ENCODE measurements at regions not wholly inside any gene's neighbourhood (a gene's known extent, or its start where the extent isn't known, plus 50 kb on each side); places are given as distances from the start of the nearest gene placed in this dataset.

GRCh38 chr4:100285121-100285520 is 94.9 kb upstream of the DDIT4L start:
- DNase-seq (ENCODE audit: low spot score) = no peak

GRCh38 chr4:100284129-100284880 is 94.0 kb upstream of the DDIT4L start:
- DNase-seq (ENCODE audit: low spot score) = no peak

GRCh38 chr4:100280807-100281206 is 90.5 kb upstream of the DDIT4L start:
- no peak for DNase-seq (ENCODE audit: low spot score)

DNA sequence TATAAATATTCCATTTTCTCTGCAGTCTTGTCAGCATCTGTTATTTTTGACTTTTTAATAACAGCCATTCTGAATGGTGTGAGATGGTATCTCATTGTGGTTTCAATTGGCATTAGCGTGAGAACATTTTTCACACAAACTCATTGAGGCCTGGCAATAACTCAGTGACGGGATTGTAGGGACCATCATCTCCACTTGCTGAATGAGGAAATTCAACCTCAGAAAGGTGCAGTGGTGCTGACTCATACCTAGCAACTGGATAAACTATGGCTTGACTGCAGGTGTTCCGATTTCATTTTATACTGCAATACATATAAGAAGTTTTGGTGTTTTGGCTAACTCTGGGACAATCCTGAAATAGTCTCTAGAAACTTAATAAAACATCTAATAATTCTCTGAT is 88.3 kb upstream of the DDIT4L start:
- no peak for DNase-seq (ENCODE audit: low spot score)

- DNase-seq (ENCODE audit: low spot score) = no peak
These were observed 79.2 kb upstream of the DDIT4L start for GRCh38 chr4:100269446-100269845.

DNA sequence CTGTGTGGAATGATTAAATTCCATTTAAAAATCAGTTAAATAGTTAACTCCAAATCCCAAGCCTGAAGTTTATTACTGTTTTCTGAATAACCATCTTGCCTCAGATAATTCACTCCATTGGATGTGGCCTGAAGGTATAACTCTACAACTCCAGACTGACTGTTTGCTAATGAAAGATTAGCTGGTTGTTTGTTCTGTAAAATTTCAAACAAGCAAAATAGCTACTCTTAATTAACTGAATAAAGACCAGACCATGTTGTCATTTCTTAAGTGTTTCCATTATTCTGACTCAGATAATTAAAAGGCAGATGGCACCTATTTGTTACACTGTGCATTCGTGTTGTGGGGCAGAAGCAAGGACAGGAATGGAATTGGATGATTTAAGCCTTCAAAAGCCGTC is 78.5 kb upstream of the DDIT4L start:
- no peak for DNase-seq (ENCODE audit: low spot score)

DNA sequence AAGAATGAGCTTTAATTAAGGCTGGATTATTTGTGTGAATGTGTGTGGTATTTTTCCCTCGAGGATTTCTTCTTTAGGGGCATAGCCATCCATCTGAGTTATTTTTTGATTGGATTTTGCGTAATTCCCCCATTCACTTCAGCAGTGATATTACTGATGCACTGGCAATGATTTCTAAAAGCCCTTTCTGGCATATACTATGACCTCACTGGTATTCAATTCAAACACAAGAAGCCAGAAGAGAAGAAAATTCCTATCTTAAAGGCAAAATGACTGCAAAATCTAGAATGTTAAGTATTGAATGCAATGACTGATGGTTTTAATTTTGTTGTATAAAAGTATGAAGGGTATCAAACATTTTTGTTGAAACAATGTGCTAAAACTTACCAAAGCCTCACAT is 71.1 kb upstream of the DDIT4L start:
- DNase-seq (ENCODE audit: low spot score) = no peak

DNA sequence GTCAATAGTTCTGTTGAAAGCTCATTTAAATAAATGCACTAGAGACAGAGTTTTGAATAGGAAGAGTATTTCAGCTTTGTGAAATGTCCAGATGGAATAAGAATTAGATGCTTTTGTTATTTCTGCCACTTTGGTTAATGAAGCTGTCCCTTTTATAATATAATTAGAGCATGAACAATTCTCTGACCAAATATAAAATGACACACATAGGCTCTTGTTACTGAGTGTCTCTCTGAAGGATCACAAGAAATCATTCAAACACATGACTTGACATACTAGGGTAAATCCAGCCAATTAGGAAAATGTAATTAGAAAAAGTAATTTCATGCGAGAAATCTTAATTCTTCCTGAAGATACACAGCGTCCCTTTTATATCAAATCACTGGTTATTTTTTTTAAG is 68.4 kb upstream of the DDIT4L start:
- DNase-seq (ENCODE audit: low spot score) = peak; percentile 12

- DNase-seq (ENCODE audit: low spot score) = no peak
These were observed 67.3 kb upstream of the DDIT4L start for GRCh38 chr4:100257567-100257966.

DNA sequence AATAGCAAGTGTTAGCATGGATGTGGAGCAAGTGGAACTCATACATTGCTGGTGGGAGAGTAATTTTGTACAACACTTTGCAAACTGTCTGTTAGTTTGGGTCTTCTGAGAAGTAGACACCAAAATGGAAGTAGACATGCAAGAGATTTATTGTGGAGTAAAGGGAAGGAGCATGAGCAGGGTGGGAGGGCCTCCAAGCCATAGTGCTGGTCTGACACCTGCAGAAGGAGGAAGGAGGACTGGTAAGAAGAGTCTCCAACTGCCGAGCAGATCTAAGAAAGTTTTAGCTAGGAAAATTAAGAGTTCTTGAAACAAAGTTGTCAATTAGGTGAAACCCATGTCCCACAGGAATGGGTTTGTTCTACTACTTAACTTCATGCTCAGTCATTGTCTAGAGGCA is 64.0 kb upstream of the DDIT4L start:
- no peak for DNase-seq (ENCODE audit: low spot score)

DNA sequence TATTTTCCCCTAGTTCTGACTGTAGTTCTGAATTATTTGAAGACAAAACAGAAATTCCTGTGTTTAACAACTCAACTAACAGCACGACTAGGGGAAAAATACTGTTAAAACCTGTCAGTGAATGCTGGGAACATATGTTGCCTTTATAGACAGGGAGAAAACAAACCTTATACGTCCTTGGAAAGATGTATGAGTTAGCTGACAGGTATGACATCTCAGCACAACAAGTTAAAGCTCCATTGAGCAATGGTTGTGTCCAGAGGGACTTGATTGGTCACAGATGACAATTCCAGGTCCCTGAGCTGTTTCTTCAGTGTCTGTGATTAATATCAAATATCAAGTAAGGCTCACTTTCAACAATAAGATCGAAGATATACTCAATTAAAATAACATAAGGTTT is 58.2 kb upstream of the DDIT4L start:
- DNase-seq (ENCODE audit: low spot score) = no peak

GRCh38 chr4:100246697-100247096 is 56.4 kb upstream of the DDIT4L start:
- no peak for DNase-seq (ENCODE audit: low spot score)

DNA sequence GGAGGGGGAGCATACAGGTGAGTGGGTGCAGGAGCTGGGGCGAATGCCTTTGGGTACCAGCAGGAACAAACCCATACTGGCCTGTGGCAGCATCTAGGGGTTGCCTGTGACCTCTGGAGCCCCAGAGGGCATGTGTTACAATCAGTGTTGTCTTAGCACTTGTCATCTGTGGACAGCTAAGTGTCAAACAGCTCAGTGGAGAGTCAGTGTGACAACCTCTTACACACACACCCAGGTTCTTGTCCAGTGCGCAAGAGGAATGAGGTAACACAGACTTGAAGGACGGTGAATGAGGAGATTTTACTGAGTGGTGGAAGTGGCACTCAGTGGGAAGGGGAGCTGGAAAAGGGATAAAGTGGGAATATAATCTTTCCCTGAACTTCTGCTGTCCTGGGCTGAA is 54.1 kb upstream of the DDIT4L start:
- DNase-seq (ENCODE audit: low spot score) = no peak

All from cerebellar cortex (tissue), 1 donor.